K562 (cell line): ENCODE measurements at regions not wholly inside any gene's neighbourhood (a gene's known extent, or its start where the extent isn't known, plus 50 kb on each side); places are given as distances from the start of the nearest gene placed in this dataset.

Experiments
- ATAC-seq: fragments of 200-7000 bp; cut with Tn5 transposase; 3 replicates; pipeline ENCODE4 v1.9.1; 2020; ENCODE audit warnings: moderate library complexity
- BruUV-seq: library from RNA; stranded (reverse); fragments of 400-500 nt; replicated peaks from 2 replicates; lab custom pipeline; 2021; lab: Mats Ljungman, UMichigan
- CTCF ChIA-PET: fragments of 300-600 bp; formaldehyde crosslinking; extraction: SDS; loops from one replicate; lab custom pipeline; 2021; ENCODE audit warnings: low intra/inter-chr PET ratio; lab: Yijun Ruan, JAX
- POLR2A ChIA-PET: fragments of 300-600, 350-650 bp; sonication (Branson Sonifier 250); formaldehyde crosslinking; extraction: SDS; loops from one replicate; lab custom pipeline; 2021; ENCODE audit warnings: antibody characterized with exemption, inconsistent platforms; lab: Yijun Ruan, JAX
- DNase-seq, 4 experiments: peaks; one replicate each; pipeline versions ENCODE4 v3.0.0 to v3.0.0-alpha.2; 2011 to 2018; ENCODE audit warnings: low spot score in 3 of 4, mixed read lengths in 3 of 4; ENCODE audit errors: extremely low read depth in 1 of 4
- FAIRE-seq: peaks from 2 replicates; lab custom pipeline; 2011; peaks lifted over from hg19 to GRCh38; lab: Jason Lieb, UNC
- H2AFZ ChIP-seq: 2 replicates; pipeline ENCODE4 v1.6.0; 2011; ENCODE audit warnings: low read depth, low read length, control low read depth, inconsistent platforms
- H3K27ac ChIP-seq: fragments of 200-600 bp; 3 replicates; pipeline ENCODE4 v1.8.0; 2011; ENCODE audit warnings: low read depth, mild to moderate bottlenecking, control low read depth, inconsistent platforms, low read length, moderate library complexity, mixed read lengths; ENCODE audit errors: extremely low read depth
- H3K27me3 ChIP-seq, 2 experiments: fragments of 300-600 bp in 1 of 2; 2 replicates in 1 of 2; 3 replicates in 1 of 2; pipeline versions ENCODE4 v1.6.0 to v1.8.0; 2011; ENCODE audit warnings: inconsistent platforms in 2 of 2, low read length in 2 of 2, mild to moderate bottlenecking in 1 of 2, mixed read lengths in 1 of 2, moderate library complexity in 1 of 2; ENCODE audit not compliant: control insufficient read depth in 2 of 2, insufficient read depth in 2 of 2
- H3K36me3 ChIP-seq: fragments of 300-600 bp; 3 replicates; pipeline ENCODE4 v1.8.0; 2011; ENCODE audit warnings: mild to moderate bottlenecking, low read length, inconsistent platforms; ENCODE audit not compliant: control insufficient read depth, insufficient read depth
- H3K4me1 ChIP-seq, 2 experiments: fragments of 200-600 bp in 1 of 2; replicated peaks in 1 of 2; 2 replicates in 1 of 2; 3 replicates in 1 of 2; pipeline versions ENCODE4 v1.5.1 to v1.8.0; 2011; ENCODE audit warnings: inconsistent platforms in 2 of 2, low read length in 2 of 2, mild to moderate bottlenecking in 1 of 2, mixed read lengths in 1 of 2, moderate library complexity in 1 of 2; ENCODE audit not compliant: control insufficient read depth in 2 of 2, insufficient read depth in 2 of 2
- H3K4me2 ChIP-seq: 2 replicates; pipeline ENCODE4 v1.6.1; 2011; ENCODE audit warnings: low read length, control low read depth, inconsistent platforms, mixed read lengths; ENCODE audit not compliant: insufficient read depth
- H3K4me3 ChIP-seq: fragments of 200-600 bp; sonication (generic), shearing (Covaris generic); 2 replicates; pipeline ENCODE4 v1.5.1; 2016; ENCODE audit warnings: control low read depth, inconsistent platforms
- H3K79me2 ChIP-seq: fragments of 200-600 bp; 3 replicates; pipeline ENCODE4 v1.8.0; 2011; ENCODE audit warnings: low read length, inconsistent platforms; ENCODE audit not compliant: control insufficient read depth, insufficient read depth
- H3K9ac ChIP-seq, 2 experiments: 2 replicates each; pipeline versions ENCODE4 v1.6.0 to v1.6.1; 2011; ENCODE audit warnings: low read depth in 2 of 2, low read length in 2 of 2, control low read depth in 1 of 2, inconsistent platforms in 1 of 2, mild to moderate bottlenecking in 1 of 2, mixed read lengths in 1 of 2; ENCODE audit not compliant: insufficient read depth in 1 of 2
- H3K9me1 ChIP-seq: one replicate; pipeline ENCODE4 v1.6.0; 2011; ENCODE audit warnings: inconsistent platforms, mild to moderate bottlenecking, low read length, moderate library complexity; ENCODE audit not compliant: control insufficient read depth, insufficient read depth
- H3K9me3 ChIP-seq: replicated peaks from 2 replicates; pipeline ENCODE4 v1.5.1; 2011; ENCODE audit warnings: low read depth, low read length, inconsistent platforms; ENCODE audit not compliant: control insufficient read depth, insufficient read depth
- H4K20me1 ChIP-seq: replicated peaks from 2 replicates; pipeline ENCODE4 v1.6.1; 2011; ENCODE audit warnings: low read length, inconsistent platforms, mixed read lengths; ENCODE audit not compliant: control insufficient read depth, insufficient read depth
- CHCHD3 ChIP-seq: fragments of 250-450 bp; sonication (Bioruptor Pico); IDR thresholded peaks from 2 replicates; pipeline ENCODE4 v2.1.2; 2022; ENCODE audit warnings: mild to moderate bottlenecking
- WGBS: fragments of 100-300 bp; shearing (Covaris generic); methylation state at CpG from one replicate; pipeline ENCODE4 v1.1.6; 2016; ENCODE audit warnings: low coverage, mixed read lengths; ENCODE audit not compliant: insufficient coverage; ENCODE audit errors: missing lambda C conversion rate; 5-methylcytosine and 5-hydroxymethylcytosine counted together
- in situ Hi-C: fragments of 300-500 bp; cut with MboI; formaldehyde crosslinking; loops from 4 replicates; pipeline ENCODE4 v1.15.0; 2018; ENCODE audit warnings: inconsistent platforms, mixed read lengths
- intact Hi-C: fragments of 100-400 bp; cut with micrococcal nuclease; formaldehyde crosslinking; loops from 2 replicates; pipeline ENCODE4 v1.14.2; 2022
- TF ChIP-seq, protein P1 (sequence below): sonication (generic); formaldehyde crosslinking; IDR thresholded peaks from 2 replicates; pipeline ENCODE4 v1.8.0; 2022; ENCODE audit warnings: mild to moderate bottlenecking, low read depth, missing genetic modification reagents
- TF ChIP-seq, protein P2 (sequence below): fragments of 450-650 bp; IDR thresholded peaks from 2 replicates; pipeline ENCODE4 v1.6.1; 2016

DNA sequence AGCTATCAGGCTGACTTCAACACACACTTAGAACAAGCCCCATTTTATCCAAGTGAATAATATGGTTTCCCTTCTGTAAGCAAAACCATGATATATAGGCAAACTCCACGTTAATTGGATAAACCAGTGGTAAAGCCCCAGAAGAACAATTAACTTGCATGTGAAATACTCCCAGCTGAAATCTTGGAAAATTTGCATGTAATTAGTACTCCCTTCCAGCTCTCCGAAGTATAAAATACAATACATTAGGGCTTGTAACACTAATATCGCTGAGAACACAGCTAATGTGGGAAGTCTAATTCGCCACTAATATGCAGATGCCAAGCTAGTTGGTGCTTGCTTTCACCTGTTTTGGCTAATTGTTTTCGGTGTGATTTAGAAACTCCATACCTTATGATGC is 859.0 kb upstream of the AUTS2 start (continued):
- TF ChIP-seq, protein P1, sequence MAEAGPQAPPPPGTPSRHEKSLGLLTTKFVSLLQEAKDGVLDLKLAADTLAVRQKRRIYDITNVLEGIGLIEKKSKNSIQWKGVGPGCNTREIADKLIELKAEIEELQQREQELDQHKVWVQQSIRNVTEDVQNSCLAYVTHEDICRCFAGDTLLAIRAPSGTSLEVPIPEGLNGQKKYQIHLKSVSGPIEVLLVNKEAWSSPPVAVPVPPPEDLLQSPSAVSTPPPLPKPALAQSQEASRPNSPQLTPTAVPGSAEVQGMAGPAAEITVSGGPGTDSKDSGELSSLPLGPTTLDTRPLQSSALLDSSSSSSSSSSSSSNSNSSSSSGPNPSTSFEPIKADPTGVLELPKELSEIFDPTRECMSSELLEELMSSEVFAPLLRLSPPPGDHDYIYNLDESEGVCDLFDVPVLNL (CRISPR knock-in tag): no peak

DNA sequence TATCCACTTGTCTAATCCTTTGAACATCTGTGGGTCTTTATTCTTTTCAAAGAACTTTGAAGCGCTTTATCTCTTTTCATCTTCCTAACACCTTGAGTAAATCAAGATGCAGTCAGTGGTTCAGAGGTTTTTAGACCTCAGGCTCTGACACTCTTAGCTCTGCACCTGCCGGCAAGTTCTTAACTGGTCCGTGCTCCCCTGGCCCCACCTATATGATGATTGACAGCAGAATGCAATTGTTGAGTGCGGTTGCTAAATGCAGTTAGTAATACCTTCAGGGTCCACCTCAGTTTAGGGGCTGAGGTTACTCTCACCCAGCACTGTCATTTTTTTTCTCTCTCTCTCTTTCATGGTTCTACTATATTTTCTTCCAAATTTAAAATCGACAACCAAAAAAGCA is 854.2 kb upstream of the AUTS2 start:
- ChIA-PET CTCF (no interaction called here), POLR2A (no interaction called here)
- H3K4me1 ChIP-seq: no peaks in the 10 kb centered on the region
- H3K79me2 ChIP-seq: no peaks in the 10 kb centered on the region
- no peak overlapping the region for H3K4me2 ChIP-seq
- no peak overlapping the region for H2AFZ ChIP-seq
- H3K9me3 ChIP-seq: no peaks in the 10 kb centered on the region
- no peak for FAIRE-seq
- TF ChIP-seq, protein P2, sequence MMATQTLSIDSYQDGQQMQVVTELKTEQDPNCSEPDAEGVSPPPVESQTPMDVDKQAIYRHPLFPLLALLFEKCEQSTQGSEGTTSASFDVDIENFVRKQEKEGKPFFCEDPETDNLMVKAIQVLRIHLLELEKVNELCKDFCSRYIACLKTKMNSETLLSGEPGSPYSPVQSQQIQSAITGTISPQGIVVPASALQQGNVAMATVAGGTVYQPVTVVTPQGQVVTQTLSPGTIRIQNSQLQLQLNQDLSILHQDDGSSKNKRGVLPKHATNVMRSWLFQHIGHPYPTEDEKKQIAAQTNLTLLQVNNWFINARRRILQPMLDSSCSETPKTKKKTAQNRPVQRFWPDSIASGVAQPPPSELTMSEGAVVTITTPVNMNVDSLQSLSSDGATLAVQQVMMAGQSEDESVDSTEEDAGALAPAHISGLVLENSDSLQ: peak; percentile 66
- TF ChIP-seq CHCHD3 (CRISPR knock-in tag): no peak
- no TSS peak for BruUV-seq
- in situ Hi-C loops: no loop called here
- no peak for ATAC-seq
- intact Hi-C loops: no loop called here
- H4K20me1 ChIP-seq: no peaks in the 10 kb centered on the region
- H3K4me3 ChIP-seq: no peak overlapping the region
- no peaks in the 10 kb centered on the region for H3K27me3 ChIP-seq
- H3K36me3 ChIP-seq: no peaks in the 10 kb centered on the region
- H3K9me1 ChIP-seq: no peaks in the 10 kb centered on the region
- no peak overlapping the region for H3K9ac ChIP-seq
- WGBS: 2% methylated on average over 5 of the region's 5 CpGs
- DNase-seq: no peak
- no peak overlapping the region for H3K27ac ChIP-seq
